Stimulated activated naive CD4-positive, alpha-beta T cell (primary cell): ENCODE measurements at regions not wholly inside any gene's neighbourhood (a gene's known extent, or its start where the extent isn't known, plus 50 kb on each side); places are given as distances from the start of the nearest gene placed in this dataset.
"Not testable (repeated sequence)": the region's sequence is repeated elsewhere in the genome, so short reads cannot be mapped to it uniquely, and the experiment has no call there.

Experiments
- DNase-seq, 6 experiments: peaks; one replicate each; lab custom pipeline; 2025; lab: John Stamatoyannopoulos, UW

DNA sequence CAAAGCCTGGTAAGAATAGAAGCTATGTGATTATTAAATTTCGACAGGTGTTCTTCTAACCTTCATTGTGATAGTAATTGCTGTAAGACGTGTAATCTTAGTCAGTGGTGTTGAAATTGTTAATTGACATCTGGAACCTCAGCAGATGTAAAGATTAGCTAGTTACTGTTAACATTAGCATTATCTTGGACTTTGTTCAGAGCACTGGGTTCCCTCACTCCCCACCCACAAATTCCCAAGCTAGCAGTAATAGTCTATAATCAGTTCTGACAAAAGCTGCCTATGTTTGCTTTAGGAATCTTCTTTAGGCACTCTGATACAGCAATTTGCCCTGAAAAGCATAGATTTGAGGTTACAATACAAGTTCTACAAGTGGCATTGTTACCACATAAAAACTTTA is 233.7 kb downstream of the EN1 start:
- DNase-seq, result no peak

DNA sequence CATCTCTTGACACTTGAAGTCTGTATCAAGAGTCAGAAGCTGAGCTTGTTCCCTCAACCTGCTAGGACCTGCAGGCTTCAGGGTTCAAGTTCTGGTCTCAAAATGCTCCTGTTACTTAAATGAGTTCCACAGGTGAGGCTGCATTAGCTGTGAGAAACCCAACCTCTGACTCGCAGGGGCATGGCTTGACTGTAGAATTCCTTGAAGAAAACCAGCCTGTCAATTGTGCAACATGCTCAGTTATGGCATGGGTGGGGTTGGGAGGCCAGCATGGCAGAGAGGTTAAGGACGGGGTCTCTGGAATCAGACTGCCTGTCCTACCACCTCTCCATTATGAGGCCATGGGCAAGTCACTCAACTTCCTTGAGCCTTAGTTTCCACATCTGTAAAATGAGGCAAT is 235.8 kb downstream of the EN1 start:
- no peak for DNase-seq

DNA sequence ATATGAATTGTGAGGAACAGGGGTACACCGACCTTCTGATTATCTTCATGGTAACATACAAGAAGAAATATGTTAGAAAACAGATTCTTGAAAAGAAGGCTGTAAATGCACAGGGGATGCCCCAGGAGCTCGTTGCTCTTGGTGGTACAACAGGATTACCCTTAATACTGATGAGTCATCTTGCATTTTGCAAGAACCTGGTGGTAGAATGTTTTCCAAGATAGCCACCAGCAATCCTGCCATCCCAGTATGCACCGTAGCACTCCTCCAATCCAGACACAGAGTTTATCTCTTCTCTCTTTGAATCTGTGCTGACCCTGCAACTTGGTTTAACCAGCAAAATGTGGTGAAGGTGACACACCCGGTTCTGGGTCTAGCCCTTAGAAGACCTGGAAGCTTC is 238.3 kb downstream of the EN1 start:
- no peak for DNase-seq

DNA sequence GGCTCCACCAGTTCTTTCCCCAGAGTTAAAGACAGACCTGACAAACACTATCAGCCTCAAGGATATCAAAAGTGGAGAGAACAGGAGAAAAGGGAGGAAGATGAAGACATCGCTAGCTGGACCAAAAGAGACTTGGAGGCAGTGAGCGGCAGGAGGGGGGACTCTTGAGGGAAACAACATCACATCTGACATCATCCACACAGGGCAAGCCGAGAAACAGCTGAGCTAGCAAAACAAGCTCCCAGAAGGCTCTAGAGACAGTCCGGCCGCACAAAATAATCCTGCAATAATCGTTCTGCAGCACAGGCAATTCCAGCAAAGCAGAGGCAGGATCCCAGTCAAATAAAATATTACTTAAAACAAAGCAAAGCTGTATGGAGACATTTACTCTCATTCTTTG is 239.8 kb downstream of the EN1 start:
- no peak for DNase-seq

DNA sequence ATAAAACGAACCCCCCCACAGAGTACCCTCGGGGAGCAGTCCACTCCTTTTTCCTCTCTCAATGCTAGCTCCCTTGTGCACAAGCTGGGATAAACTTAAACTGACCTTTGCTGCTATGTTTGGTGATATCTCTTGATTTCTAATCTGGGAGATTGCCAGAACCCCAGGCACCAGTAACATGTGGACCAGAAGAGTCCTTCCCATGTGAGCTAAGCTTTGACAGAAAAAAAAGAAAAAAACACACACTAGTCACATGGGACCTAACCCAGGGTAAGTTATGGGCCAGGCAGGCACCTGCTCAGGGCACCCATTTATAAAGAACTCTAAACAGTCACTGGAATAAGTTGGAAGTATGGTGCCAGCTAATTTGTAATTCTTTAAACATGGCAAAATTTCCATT is 242.6 kb downstream of the EN1 start:
- DNase-seq, result no peak

DNA sequence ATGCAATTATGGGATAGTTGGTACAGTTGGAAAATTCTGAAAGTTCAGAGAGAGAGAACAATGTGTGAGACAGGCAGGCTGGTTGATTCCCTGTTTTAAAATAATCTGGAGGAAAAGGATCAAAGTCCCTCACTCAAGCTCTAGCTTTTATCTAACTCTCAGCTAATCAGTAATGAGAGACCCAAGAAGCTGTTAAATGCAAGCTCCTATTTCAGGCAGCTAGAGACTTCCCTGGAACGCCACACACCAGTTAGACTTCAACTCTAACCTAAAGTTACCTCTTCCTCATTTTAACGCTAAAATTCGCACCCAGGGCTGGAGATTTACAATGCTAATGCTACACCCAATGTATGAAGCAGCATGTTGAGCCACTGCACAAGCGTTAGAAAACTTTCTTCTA is 243.1 kb downstream of the EN1 start:
- no peak for DNase-seq

DNA sequence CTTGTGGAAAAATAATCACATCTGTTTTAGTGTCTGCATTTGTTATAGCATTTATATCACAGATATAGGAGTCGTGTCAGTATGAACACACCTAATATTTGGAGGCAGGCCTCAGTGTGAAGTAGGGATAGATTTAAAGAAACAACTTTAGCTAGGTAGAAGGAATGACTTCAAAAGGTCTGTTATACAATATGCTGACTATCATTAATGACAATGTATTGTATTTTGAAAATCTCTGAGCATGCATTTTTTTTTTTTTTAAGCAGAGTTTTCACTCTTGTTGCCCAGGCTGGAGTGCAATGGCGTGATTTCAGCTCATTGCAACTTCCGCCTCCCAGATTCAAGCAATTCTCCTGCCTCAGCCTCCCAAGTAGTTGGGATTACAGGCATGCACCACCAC is 248.3 kb downstream of the EN1 start:
- DNase-seq, result no peak

DNA sequence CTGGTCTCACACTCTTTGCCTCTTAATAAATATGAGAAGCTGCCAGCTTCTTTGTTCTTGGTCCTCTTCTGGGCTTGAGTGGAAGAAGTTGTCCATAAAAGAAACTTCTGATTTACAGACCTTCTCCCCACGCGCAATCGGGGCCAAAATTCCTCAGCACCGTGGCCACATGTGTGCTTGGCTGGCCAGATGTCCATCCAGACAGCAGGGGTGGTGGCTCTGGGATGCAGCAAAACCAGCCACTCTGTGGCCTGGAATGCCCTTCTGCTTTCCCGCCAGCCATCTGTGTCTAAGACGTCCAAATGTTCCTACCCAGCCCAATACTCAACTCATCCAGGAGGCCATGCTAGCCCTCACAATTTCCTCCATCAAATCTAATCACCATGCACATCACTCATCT is 250.8 kb downstream of the EN1 start:
- DNase-seq, result no peak

DNA sequence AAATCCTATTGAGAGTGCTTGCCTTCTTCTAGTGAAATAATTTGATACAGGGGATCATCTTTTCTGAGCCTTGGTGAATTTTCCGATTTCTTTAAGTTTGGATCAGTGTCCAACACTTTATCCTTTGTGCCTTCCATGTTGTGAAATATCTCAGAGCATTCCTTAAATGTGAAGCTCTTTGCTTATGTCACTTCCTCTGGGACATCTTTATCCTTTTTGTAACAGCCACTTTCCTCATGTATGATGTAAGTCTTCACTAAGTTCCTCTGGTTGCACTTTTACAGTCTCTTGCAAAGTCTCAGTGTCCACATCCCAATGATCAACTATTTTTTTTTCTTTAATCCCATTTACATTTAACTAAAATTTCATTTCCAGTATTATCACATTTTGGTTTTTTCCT is 254.2 kb downstream of the EN1 start:
- no peak for DNase-seq

DNA sequence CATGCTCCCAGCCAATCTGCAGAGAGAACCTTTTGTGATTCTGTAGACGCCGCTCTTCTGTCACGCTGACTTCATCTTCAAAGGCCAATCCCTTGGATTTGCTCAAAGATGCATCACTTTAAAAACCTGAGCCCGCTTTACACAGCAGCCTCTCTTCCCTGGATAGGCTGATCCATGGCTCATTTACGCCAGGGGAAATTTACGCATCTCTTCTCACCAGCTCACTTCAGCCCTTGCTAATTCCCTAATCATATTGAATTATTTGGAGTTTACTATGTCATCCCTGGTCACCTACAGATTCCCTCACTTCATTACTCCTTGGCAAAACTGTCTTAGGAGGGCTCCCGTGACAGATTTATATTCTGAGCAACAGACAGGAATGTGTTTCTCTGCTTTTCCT is 256.2 kb downstream of the EN1 start:
- no peak for DNase-seq

DNA sequence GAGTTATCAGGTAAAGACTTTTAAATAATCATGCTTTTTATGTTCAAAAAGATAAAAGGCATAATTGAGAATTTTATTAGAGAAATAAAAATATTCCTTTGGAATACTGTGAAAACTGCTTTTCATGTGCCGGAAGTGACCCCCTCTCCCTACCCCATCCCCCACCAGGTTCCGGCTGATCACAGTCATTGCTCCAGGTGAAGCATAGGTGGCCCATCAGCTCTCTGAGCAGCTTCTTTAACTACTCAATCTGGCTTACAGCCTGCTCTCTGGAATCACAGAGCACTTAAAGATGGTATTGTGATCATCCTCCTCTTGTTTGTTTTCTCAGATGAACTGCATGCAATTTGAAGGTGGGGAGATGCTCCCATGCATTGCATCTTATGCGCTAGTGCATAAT is 257.7 kb downstream of the EN1 start:
- DNase-seq, result no peak

DNA sequence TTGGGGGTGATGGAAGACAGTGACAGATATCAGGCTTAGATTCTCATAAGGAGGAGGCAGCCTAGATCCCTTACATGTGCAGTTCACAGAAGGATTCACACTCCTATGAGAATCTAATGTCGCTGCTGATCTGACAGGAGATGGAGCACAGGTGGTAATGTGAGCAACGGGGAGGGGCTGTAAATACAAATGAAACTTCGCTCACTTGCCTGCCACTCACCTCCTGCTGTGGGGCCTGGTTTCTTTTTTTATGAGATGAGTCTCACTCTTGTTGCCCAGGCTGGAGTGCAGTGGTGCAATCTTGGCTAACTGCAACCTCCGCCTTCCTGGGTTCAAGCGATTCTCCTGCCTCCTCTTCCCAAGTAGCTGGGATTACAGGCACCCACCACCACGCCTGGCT is 258.6 kb downstream of the EN1 start:
- no peak for DNase-seq

DNA sequence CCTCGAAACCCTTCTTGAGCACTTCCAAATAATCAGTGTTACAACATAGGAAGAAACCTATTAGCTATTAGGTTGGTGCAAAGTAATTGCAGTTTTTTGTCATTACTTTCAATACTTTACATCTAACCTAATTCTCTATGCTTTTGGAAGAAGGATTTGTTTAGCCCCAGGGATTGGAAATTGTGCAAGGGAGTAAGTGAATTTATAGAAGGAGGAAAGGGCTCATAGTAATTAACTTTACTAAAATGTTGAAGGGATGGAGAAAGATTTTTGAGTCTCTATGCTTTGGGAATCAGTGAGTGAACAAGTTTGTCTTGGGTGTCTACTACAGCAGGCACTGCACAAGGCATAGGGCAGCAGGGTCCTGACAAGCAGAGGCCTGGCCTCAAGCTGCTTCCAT is 261.1 kb downstream of the EN1 start:
- no peak for DNase-seq

DNA sequence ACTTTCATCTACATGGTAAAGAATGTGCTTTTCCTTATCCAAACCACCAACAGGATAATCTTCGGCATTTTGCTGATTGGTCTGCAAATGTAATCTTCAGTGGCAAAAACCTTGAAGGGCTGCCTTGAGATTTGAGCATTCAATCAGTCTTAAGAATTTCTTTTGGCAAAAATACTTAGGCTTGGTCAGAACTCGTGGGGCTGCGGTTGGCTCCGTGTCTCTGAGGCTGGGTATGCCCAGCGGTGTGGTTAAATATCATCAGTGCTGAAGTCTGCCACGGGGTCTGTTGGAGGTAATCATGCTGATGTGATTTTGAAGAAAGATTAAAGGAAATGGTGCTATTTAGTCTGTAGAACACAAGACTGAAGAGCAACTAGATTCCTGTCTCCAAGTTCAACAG is 262.6 kb downstream of the EN1 start:
- DNase-seq, result no peak

DNA sequence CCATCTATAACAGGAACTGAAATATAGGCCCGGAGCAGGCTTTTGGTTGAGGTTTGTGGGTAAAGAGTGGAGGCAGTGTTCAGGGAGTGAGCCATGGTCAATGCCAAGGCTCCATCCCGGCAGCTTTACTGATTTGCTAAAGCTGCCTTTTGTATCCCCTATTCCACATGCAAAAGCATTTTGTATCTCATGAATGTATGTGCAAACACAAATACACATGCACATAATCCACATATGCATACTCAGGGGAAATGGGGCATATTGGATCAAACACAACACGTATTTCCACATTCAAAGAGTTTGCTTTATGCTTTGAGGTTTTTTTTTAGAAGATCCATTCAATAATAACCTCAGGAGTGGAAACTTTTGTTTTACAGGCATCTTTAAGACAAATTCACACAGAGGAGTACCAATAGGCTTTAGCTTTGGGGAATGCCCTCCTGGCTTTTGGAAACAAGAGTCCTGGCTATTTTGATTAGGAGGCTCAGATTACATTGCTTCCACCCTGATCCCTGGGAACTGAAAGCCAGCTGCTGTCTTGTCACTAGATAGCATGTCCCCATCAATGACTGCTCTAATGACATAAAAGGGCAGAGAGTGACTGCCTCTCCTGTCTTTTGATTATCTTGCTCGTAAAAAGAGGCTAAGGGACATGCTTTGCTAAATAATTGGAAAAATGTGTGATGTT is 263.2 kb downstream of the EN1 start:
- DNase-seq, result no peak

DNA sequence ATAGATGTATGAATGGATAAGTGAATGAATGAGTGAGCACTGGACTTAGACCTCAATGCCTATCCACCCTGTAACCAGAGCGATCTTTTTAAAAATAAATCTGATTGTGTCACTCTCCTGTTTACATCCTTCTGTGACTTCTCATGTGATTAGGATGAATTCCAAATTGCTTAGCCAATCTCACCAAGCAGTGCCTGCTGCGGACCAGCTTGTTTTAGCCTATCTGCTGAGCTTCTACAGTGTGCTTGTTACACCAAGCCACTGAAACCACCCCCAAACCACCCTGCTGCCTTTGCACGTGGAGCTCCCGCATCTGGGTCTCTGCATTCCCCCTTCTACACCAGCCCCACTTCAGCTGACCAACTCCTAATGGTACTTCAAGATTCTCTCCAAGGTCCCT is 265.4 kb downstream of the EN1 start:
- DNase-seq, result no peak

DNA sequence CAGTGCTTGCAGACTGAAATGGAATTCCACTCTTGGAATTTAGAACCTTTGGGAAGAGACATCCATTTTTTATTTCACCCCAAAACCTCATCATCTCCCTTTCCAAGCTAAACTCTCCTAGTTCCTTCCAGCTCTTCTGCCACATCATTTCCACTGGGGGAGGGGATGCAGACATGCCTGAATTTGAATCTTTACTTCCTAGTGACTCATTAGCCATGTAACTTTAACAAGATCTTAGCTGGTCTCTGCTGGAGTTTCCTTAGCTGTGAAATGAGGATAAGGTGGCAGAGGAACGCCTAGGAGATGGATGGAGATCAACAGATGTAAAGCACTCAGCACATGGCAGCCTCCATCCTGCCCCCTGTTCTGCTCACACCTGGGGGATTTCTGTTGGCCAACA is 266.8 kb downstream of the EN1 start:
- DNase-seq, result no peak

DNA sequence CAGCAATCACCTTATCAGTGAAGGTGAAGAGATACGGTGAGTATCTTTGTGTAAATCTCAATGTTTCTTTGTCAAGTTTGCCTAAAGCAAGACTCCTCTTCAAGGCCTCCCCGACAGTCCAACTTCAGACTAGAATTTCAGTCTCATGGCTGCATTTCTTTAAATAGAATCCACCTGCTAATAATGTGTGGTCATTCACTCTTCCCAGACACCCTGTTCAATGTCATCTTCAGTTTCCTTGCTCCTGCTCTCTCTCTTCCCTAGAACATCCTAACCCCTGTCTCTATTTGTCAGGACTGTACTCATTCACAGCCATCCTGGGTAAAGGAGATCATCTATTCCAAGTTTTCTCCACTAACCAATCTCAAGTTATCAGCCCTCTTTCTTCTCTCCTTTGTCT is 267.3 kb downstream of the EN1 start:
- no peak for DNase-seq

DNA sequence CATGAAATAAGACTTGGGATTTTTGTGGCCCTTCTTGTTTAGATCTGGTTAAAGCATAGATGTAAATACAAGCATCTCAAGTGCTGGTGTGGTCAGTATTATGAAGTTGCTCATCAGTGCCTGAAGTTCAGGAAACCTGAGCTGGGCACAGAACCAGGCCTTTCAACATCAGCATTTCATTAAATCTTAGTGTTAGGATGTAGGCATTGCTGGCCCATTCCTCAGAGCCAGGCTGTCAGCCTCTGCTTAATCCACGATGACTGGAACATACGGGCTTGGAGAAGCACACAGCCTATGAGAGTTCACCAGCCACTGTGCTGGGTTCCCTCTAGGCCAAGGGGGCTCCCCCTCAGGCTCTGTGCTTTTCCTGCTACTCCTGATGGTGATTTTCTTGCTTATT is 270.2 kb downstream of the EN1 start:
- no peak for DNase-seq

DNA sequence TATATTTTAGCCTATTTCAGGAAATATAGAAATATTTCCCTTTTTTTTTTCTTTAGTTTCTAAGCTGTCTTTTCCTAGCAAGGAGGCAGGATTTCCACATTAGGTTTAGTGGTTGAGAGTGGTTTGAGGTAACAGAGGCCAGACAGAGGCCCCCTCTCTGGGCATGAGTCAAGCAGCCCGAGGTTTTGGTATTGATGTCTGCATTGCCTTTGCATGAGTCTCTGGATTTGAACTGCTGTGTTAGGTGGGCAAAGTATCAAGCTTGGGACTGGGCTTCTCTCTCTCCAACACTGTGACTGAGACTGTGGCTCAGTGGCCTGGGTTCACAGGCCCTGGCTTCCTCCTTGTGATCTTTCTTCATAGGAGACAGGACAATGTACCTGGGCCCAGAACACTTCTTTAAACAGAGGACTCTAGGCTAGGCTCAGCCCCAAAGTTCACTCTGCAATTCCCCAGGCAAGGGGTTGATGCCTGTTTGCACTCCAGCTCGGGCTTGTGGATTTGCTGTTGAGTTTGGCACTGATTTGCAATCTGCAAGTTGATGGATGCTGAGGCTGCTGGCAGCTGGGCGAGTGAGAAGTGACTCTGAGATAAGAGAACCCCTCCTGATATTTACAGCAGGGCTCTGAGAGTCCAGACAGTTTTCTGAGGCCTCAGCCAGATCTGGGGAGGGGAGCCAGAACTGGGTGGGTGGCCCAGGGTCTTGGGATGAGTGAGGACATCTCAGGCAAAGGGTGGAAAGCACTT is 271.2 kb downstream of the EN1 start:
- no peak for DNase-seq

DNA sequence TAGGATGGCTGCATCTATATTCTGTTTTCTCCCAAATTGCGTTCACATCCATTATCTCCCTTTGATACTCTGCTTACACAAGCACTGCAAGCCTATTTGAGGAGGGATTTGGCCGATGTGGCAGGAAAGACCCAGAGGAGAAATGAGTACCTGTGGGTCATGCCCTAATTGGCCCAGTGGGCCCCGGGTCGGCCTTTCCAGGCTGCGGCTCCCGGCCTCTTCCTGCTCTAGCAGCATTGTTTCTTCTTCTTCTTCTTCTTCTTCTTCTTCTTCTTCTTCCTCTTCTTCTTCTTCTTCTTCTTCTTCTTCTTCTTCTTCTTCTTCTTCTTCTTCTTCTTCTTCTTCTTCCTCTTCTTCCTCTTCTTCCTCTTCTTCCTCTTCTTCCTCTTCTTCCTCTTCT is 275.1 kb downstream of the EN1 start:
- not testable (repeated sequence) for DNase-seq

DNA sequence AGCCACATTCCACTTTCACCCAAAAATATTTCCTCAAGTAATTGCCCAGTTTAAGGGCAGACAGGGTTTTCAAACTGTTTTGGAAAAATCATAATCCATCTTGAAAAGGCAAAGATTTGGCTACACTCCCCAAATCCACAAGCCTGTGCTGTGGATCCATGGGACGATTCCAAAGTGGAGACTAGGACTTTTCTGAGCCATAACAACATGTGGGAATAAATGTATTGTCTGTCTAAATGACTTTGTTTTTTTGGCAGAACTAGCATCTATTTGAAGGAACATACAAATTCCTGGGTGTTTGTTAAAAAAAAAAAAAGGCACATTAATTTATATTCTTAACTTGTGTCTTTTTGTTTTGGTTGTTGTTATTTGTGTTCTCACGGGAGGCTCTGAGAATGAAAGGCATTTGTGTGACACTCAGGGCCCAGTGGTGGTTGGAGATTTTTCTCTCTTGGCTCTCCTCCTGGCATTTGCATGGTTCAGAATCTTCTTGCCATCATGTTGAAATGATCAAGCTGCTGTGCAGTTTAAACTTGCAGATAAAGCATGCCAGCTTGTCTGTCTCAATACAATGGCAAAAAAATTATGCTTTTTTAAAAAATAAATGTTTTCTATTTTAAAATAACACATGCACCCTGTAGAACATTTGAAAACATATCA is 277.4 kb downstream of the EN1 start:
- DNase-seq, result no peak

DNA sequence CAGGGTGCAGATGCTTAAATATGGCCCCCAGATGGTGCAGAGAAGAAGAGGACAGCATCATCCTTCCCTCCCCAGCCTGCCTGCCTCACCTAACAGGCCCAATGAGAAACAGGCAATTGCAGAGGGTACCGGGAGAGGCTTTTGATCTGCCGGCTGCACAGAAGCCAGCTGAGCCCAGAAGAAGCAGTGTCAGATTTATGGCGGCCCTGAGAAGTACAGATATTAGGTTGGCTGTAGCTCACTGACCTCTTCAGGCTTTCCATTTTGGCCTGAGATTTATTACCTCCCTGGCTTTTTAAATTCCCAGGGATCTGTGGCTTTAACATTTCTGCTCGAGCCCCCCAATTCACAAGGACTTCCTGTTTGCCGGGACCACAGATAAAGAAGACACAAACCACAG is 278.7 kb downstream of the EN1 start:
- DNase-seq, result no peak
